HepG2 (cell line): ENCODE measurements at regions not wholly inside any gene's neighbourhood (a gene's known extent, or its start where the extent isn't known, plus 50 kb on each side); places are given as distances from the start of the nearest gene placed in this dataset.

Experiments used
- ATAC-seq: fragments of 200-7000 bp; cut with Tn5 transposase; 3 replicates; pipeline ENCODE4 v1.9.1; 2020; ENCODE audit warnings: mild to moderate bottlenecking, moderate library complexity
- BruUV-seq: library from RNA; stranded (reverse); fragments of 400-500 nt; replicated peaks from 2 replicates; lab custom pipeline; 2021; lab: Mats Ljungman, UMichigan
- CTCF ChIA-PET: fragments of 300-600 bp; formaldehyde crosslinking; extraction: SDS; loops from one replicate; lab custom pipeline; 2021; ENCODE audit warnings: low total read pairs, inconsistent platforms, low intra/inter-chr PET ratio; lab: Yijun Ruan, JAX
- POLR2A ChIA-PET: fragments of 350-600 bp; sonication (Branson Sonifier 250); formaldehyde crosslinking; loops from one replicate; lab custom pipeline; 2020; ENCODE audit warnings: antibody characterized with exemption, inconsistent platforms; lab: Yijun Ruan, JAX
- DNase-seq: peaks from one replicate; pipeline ENCODE4 v3.0.0-alpha.2; 2015; ENCODE audit warnings: low spot score
- FAIRE-seq: peaks from 3 replicates; lab custom pipeline; 2011; peaks lifted over from hg19 to GRCh38; lab: Jason Lieb, UNC
- H2AFZ ChIP-seq: one replicate; pipeline ENCODE4 v1.6.1; 2011; ENCODE audit warnings: low read length, inconsistent platforms
- H3K27ac ChIP-seq: fragments of 300-600 bp; 3 replicates; pipeline ENCODE4 v1.8.0; 2011; ENCODE audit warnings: mixed run types, mild to moderate bottlenecking, mixed read lengths, low read length, inconsistent platforms; ENCODE audit not compliant: insufficient read depth; ENCODE audit errors: extremely low read length
- H3K27me3 ChIP-seq, 2 experiments: fragments of 200-600 bp in 1 of 2; 2 replicates in 1 of 2; 3 replicates in 1 of 2; pipeline versions ENCODE4 v1.6.0 to v1.8.0; 2011; ENCODE audit warnings: low read length in 2 of 2, mild to moderate bottlenecking in 2 of 2, moderate library complexity in 2 of 2, inconsistent platforms in 1 of 2; ENCODE audit not compliant: insufficient read depth in 2 of 2, control insufficient read depth in 1 of 2
- H3K36me3 ChIP-seq, 2 experiments: fragments of 200-600 bp in 1 of 2; replicated peaks in 1 of 2; 2 replicates in 1 of 2; 3 replicates in 1 of 2; pipeline versions ENCODE4 v1.5.1 to v1.8.0; 2011; ENCODE audit warnings: low read length in 2 of 2, inconsistent platforms in 1 of 2; ENCODE audit not compliant: insufficient read depth in 2 of 2, control insufficient read depth in 1 of 2
- H3K4me1 ChIP-seq: 2 replicates; pipeline ENCODE4 v1.5.1; 2012; ENCODE audit warnings: low read length, inconsistent platforms; ENCODE audit not compliant: insufficient read depth
- H3K4me2 ChIP-seq: 2 replicates; pipeline ENCODE4 v1.6.0; 2011; ENCODE audit warnings: low read depth, low read length, inconsistent platforms
- H3K4me3 ChIP-seq, 3 experiments: fragments of 200-600 bp in 1 of 3; sonication (generic), shearing (Covaris generic) in 1 of 3; replicated peaks in 1 of 3; 2 replicates each; pipeline ENCODE4 v1.5.1; 2011 to 2016; ENCODE audit warnings: low read length in 3 of 3, inconsistent platforms in 2 of 3, low read depth in 2 of 3, mild to moderate bottlenecking in 2 of 3, control low read depth in 1 of 3, mixed read lengths in 1 of 3; ENCODE audit not compliant: insufficient read depth in 1 of 3
- H3K79me2 ChIP-seq: one replicate; pipeline ENCODE4 v1.6.1; 2011; ENCODE audit warnings: low read length, inconsistent platforms; ENCODE audit not compliant: insufficient read depth
- H3K9ac ChIP-seq: 2 replicates; pipeline ENCODE4 v1.6.0; 2011; ENCODE audit warnings: mild to moderate bottlenecking, low read depth, low read length, inconsistent platforms; ENCODE audit not compliant: insufficient read depth
- H3K9me3 ChIP-seq: 2 replicates; pipeline ENCODE4 v1.5.1; 2012; ENCODE audit warnings: mild to moderate bottlenecking, low read length
- H4K20me1 ChIP-seq: 2 replicates; pipeline ENCODE4 v1.6.0; 2011; ENCODE audit warnings: inconsistent platforms, mild to moderate bottlenecking, low read length, moderate library complexity; ENCODE audit not compliant: insufficient read depth
- ASH2L ChIP-seq: fragments of 300-600, 200-600 bp; sonication (generic); IDR thresholded peaks from 2 replicates; pipeline ENCODE4 v1.7.0; 2017; ENCODE audit warnings: low read depth, mild to moderate bottlenecking, moderate library complexity, mixed read lengths, low read length; ENCODE audit not compliant: insufficient read length
- ATF1 ChIP-seq: IDR thresholded peaks from 2 replicates; pipeline ENCODE4 v1.6.1; 2016; ENCODE audit warnings: mild to moderate bottlenecking, control low read depth
- BRF2 ChIP-seq: sonication (generic); formaldehyde crosslinking; IDR thresholded peaks from 2 replicates; pipeline ENCODE4 v1.8.1; 2022; ENCODE audit warnings: mild to moderate bottlenecking, missing genetic modification reagents
- CAMTA2 ChIP-seq: sonication (generic); formaldehyde crosslinking; IDR thresholded peaks from 2 replicates; pipeline ENCODE4 v1.4.0; 2020; ENCODE audit warnings: mild to moderate bottlenecking, missing genetic modification reagents, borderline replicate concordance
- CBFB ChIP-seq: sonication (generic); formaldehyde crosslinking; IDR thresholded peaks from 2 replicates; pipeline ENCODE4 v1.4.0; 2020; ENCODE audit warnings: missing genetic modification reagents
- DMAP1 ChIP-seq: IDR thresholded peaks from 2 replicates; pipeline ENCODE4 v1.6.1; 2016
- KDM2A ChIP-seq: sonication (generic); formaldehyde crosslinking; IDR thresholded peaks from 2 replicates; pipeline ENCODE4 v1.4.0; 2020; ENCODE audit warnings: low read depth, missing genetic modification reagents, borderline replicate concordance
- MAFF ChIP-seq: IDR thresholded peaks from 2 replicates; pipeline ENCODE4 v1.6.1; 2011; ENCODE audit warnings: low read depth, low read length, improper control_type of control experiment
- SP1 ChIP-seq, 2 experiments: fragments of 450-650 bp in 1 of 2; sonication (generic) in 1 of 2; formaldehyde crosslinking in 1 of 2; IDR thresholded peaks; 2 replicates each; pipeline versions ENCODE4 v1.4.0 to v1.6.1; 2016 to 2020; ENCODE audit warnings: missing genetic modification reagents in 1 of 2
- THYN1 ChIP-seq: sonication (generic); formaldehyde crosslinking; IDR thresholded peaks from 2 replicates; pipeline ENCODE4 v1.8.1; 2023; ENCODE audit warnings: low read depth, mild to moderate bottlenecking, moderate library complexity, missing genetic modification reagents, borderline replicate concordance
- U2AF1 ChIP-seq: fragments of 200-400 bp; formaldehyde crosslinking; optimal IDR thresholded peaks from 2 replicates; pipeline ENCODE3; 2017; ENCODE audit warnings: mild to moderate bottlenecking, low read depth, low read length
- ZEB1 ChIP-seq: IDR thresholded peaks from 2 replicates; pipeline ENCODE4 v1.6.1; 2012; ENCODE audit warnings: mild to moderate bottlenecking, low read depth, inconsistent platforms; ENCODE audit not compliant: insufficient replicate concordance
- ZNF12 ChIP-seq: sonication (generic); formaldehyde crosslinking; IDR thresholded peaks from 2 replicates; pipeline ENCODE4 v1.5.0; 2020; ENCODE audit warnings: missing genetic modification reagents
- ZNF616 ChIP-seq: sonication (generic); formaldehyde crosslinking; IDR thresholded peaks from 2 replicates; pipeline ENCODE4 v1.5.0; 2020; ENCODE audit warnings: low read depth, mild to moderate bottlenecking, missing genetic modification reagents
- ZNF891 ChIP-seq: sonication (generic); formaldehyde crosslinking; IDR thresholded peaks from 2 replicates; pipeline ENCODE4 v1.5.0; 2020; ENCODE audit warnings: mild to moderate bottlenecking, missing genetic modification reagents
- WGBS: methylation state at CpG from one replicate; pipeline ENCODE4 v1.1.6; 2017; ENCODE audit warnings: low lambda C conversion rate; 5-methylcytosine and 5-hydroxymethylcytosine counted together
- in situ Hi-C: cut with HindIII; loops from 2 replicates; pipeline ENCODE4 v1.10.0; 2017; ENCODE audit warnings: low pct_unique_long_range_greater_than_20kb; ENCODE audit not compliant: extremely low pct_ligation_motif_present
- intact Hi-C: fragments of 100-400 bp; cut with micrococcal nuclease; formaldehyde crosslinking; loops from one replicate; pipeline ENCODE4 v1.10.0; 2022; ENCODE audit not compliant: unreplicated experiment
- TF ChIP-seq, protein P1 (sequence below): sonication (generic); formaldehyde crosslinking; IDR thresholded peaks from 2 replicates; pipeline ENCODE4 v1.9.0; 2021; ENCODE audit warnings: missing genetic modification reagents, borderline replicate concordance

GRCh38 chr6:1481286-1481685 is 91.9 kb downstream of the FOXF2 start:
- Histone ChIP-seq H3K9me3 (no peaks in the 10 kb centered on the region), H3K36me3 (no peaks in the 10 kb centered on the region), H3K4me2 (no peak overlapping the region), H3K4me3 (no peak overlapping the region), H3K4me1 (no peaks in the 10 kb centered on the region), H2AFZ (no peak overlapping the region), H3K9ac (no peak overlapping the region), H3K27me3 (peaks cover 0 to 13% of the 10 kb centered on the region in 2 experiments; a peak in 2 of 5 replicates), H3K79me2 (no peaks in the 10 kb centered on the region), H3K27ac (no peak overlapping the region), H4K20me1 (no peaks in the 10 kb centered on the region)
- in situ Hi-C loops, result no loop called here
- DNase-seq (no peak), FAIRE-seq (no peak), ATAC-seq (no peak)
- no TSS peak for BruUV-seq
- intact Hi-C loops, result no loop called here
- WGBS, result 0% methylated on average over 1 of the region's 1 CpG
- ChIA-PET POLR2A (no interaction called here), CTCF (no interaction called here)
- no peak for TF ChIP-seq DMAP1 (CRISPR knock-in tag)
- TF ChIP-seq SP1 (IDR thresholded peaks at IDR 0.05), result no peak
- TF ChIP-seq SP1 (CRISPR knock-in tag; IDR thresholded peaks at IDR 0.05), result no peak
- TF ChIP-seq ATF1 (CRISPR knock-in tag), result no peak
- TF ChIP-seq THYN1, result no peak
- TF ChIP-seq CBFB (CRISPR knock-in tag), result no peak
- no peak for TF ChIP-seq CAMTA2 (CRISPR knock-in tag)

GRCh38 chr6:1482381-1483166 is 93.2 kb downstream of the FOXF2 start:
- BruUV-seq, result no TSS peak
- no peaks in the 10 kb centered on the region for H3K4me1 ChIP-seq
- FAIRE-seq, result no peak
- TF ChIP-seq ZNF616 (no peak), KDM2A (no peak), U2AF1 (no peak), ZNF12 (CRISPR knock-in tag) (no peak), ZNF891 (CRISPR knock-in tag) (no peak), ASH2L (no peak), BRF2 (CRISPR knock-in tag) (no peak), MAFF (no peak), ZEB1 (no peak)
- TF ChIP-seq, protein P1, sequence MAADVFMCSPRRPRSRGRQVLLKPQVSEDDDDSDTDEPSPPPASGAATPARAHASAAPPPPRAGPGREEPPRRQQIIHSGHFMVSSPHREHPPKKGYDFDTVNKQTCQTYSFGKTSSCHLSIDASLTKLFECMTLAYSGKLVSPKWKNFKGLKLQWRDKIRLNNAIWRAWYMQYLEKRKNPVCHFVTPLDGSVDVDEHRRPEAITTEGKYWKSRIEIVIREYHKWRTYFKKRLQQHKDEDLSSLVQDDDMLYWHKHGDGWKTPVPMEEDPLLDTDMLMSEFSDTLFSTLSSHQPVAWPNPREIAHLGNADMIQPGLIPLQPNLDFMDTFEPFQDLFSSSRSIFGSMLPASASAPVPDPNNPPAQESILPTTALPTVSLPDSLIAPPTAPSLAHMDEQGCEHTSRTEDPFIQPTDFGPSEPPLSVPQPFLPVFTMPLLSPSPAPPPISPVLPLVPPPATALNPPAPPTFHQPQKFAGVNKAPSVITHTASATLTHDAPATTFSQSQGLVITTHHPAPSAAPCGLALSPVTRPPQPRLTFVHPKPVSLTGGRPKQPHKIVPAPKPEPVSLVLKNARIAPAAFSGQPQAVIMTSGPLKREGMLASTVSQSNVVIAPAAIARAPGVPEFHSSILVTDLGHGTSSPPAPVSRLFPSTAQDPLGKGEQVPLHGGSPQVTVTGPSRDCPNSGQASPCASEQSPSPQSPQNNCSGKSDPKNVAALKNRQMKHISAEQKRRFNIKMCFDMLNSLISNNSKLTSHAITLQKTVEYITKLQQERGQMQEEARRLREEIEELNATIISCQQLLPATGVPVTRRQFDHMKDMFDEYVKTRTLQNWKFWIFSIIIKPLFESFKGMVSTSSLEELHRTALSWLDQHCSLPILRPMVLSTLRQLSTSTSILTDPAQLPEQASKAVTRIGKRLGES (CRISPR knock-in tag), result no peak

More at GRCh38 chr6:1482381-1483166, 93.2 kb downstream of the FOXF2 start:
- Histone ChIP-seq H4K20me1 (no peaks in the 10 kb centered on the region), H3K36me3 (no peaks in the 10 kb centered on the region), H3K9me3 (no peaks in the 10 kb centered on the region), H3K4me2 (no peak overlapping the region), H3K27ac (no peak overlapping the region), H3K79me2 (no peaks in the 10 kb centered on the region), H3K27me3 (peaks cover 0 to 17% of the 10 kb centered on the region in 2 experiments; a peak in 4 of 5 replicates), H3K9ac (no peak overlapping the region), H3K4me3 (no peak overlapping the region), H2AFZ (no peak overlapping the region)
- DNase-seq, result no peak
- no peak for ATAC-seq
- POLR2A ChIA-PET, result no interaction called here
- intact Hi-C loops (no loop called here), in situ Hi-C loops (no loop called here)
- 23% methylated on average over 9 of the region's 9 CpGs for WGBS
- CTCF ChIA-PET, result no interaction called here
